Mesodermal cell (in vitro differentiated cells): ENCODE measurements at regions not wholly inside any gene's neighbourhood (a gene's known extent, or its start where the extent isn't known, plus 50 kb on each side); places are given as distances from the start of the nearest gene placed in this dataset.

ENCODE experiments used
- H3K27ac ChIP-seq: 2 replicates; pipeline ENCODE4 v1.7.0; 2013; ENCODE audit warnings: mild to moderate bottlenecking, low read depth, low read length, moderate library complexity; ENCODE audit not compliant: severe bottlenecking
- H3K36me3 ChIP-seq: 2 replicates; pipeline ENCODE4 v1.7.1; 2013; ENCODE audit warnings: mild to moderate bottlenecking, low read length, moderate library complexity; ENCODE audit not compliant: control insufficient read depth, insufficient read depth
- H3K4me1 ChIP-seq: one replicate; pipeline ENCODE4 v1.7.1; 2013; ENCODE audit warnings: mild to moderate bottlenecking, low read length; ENCODE audit not compliant: insufficient read depth, control insufficient read depth, poor library complexity, severe bottlenecking
- H3K4me3 ChIP-seq: 2 replicates; pipeline ENCODE4 v1.7.0; 2013; ENCODE audit warnings: low read length, control low read depth, mild to moderate bottlenecking; ENCODE audit not compliant: insufficient read depth, poor library complexity, severe bottlenecking; ENCODE audit errors: extremely low read depth
- H3K9me3 ChIP-seq: 2 replicates; pipeline ENCODE4 v1.7.1; 2013; ENCODE audit warnings: mild to moderate bottlenecking, low read length, moderate library complexity; ENCODE audit not compliant: control insufficient read depth
- WGBS, 2 experiments: methylation state at CpG; one replicate each; pipeline ENCODE4 v1.1.5; 2013; ENCODE audit warnings: missing lambda C conversion rate in 2 of 2; ENCODE audit not compliant: insufficient coverage in 2 of 2; 5-methylcytosine and 5-hydroxymethylcytosine counted together

- Histone ChIP-seq H3K27ac (no peak overlapping the region), H3K9me3 (peaks cover 4% of the 10 kb centered on the region), H3K4me3 (no peak overlapping the region), H3K36me3 (no peaks in the 10 kb centered on the region), H3K4me1 (no peaks in the 10 kb centered on the region)
- WGBS, 2 experiments, result 100% methylated on average over 1 of the region's 3 CpGs; no CpG with 5 or more reads in 1 of the 2 experiments
Measured at GRCh38 chr15:62922514-62922913, 120.0 kb upstream of the TPM1 start.

GRCh38 chr15:62925875-62926274 lies 116.7 kb upstream of the TPM1 start:
- no peak overlapping the region for H3K4me3 ChIP-seq
- no peaks in the 10 kb centered on the region for H3K9me3 ChIP-seq
- no peaks in the 10 kb centered on the region for H3K36me3 ChIP-seq
- H3K27ac ChIP-seq, result no peak overlapping the region
- whole genome bisulfite sequencing, 2 experiments, result 97 to 98% methylated on average over 4 to 6 of the region's 8 CpGs
- H3K4me1 ChIP-seq, result peaks cover 19% of the 10 kb centered on the region

- no peaks in the 10 kb centered on the region for H3K36me3 ChIP-seq
- H3K9me3 ChIP-seq, result no peaks in the 10 kb centered on the region
- H3K27ac ChIP-seq, result peak overlapping the region; percentile 94
- peaks cover 19% of the 10 kb centered on the region for H3K4me1 ChIP-seq
- no peak overlapping the region for H3K4me3 ChIP-seq
Measured at GRCh38 chr15:62927196-62927595, 115.4 kb upstream of the TPM1 start.

GRCh38 chr15:62927836-62928235 lies 114.7 kb upstream of the TPM1 start:
- peaks cover 19% of the 10 kb centered on the region for H3K4me1 ChIP-seq
- no peak overlapping the region for H3K4me3 ChIP-seq
- 93 to 94% methylated on average over 5 of the region's 5 CpGs for WGBS, 2 experiments
- no peaks in the 10 kb centered on the region for H3K9me3 ChIP-seq
- peak overlapping the region; percentile 94 for H3K27ac ChIP-seq
- no peaks in the 10 kb centered on the region for H3K36me3 ChIP-seq

- H3K4me1 ChIP-seq, result peaks cover 19% of the 10 kb centered on the region
- no peaks in the 10 kb centered on the region for H3K9me3 ChIP-seq
- 66 to 74% methylated on average over 11 of the region's 12 CpGs for WGBS, 2 experiments
- no peak overlapping the region for H3K4me3 ChIP-seq
- no peaks in the 10 kb centered on the region for H3K36me3 ChIP-seq
- H3K27ac ChIP-seq, result peak overlapping the region; percentile 94
Measured at GRCh38 chr15:62928242-62928999, 114.1 kb upstream of the TPM1 start.

GRCh38 chr15:62929000-62929357 lies 113.6 kb upstream of the TPM1 start:
- Histone ChIP-seq H3K27ac (peak overlapping the region; percentile 94), H3K36me3 (no peaks in the 10 kb centered on the region), H3K4me3 (no peak overlapping the region), H3K9me3 (no peaks in the 10 kb centered on the region), H3K4me1 (peaks cover 19% of the 10 kb centered on the region)

GRCh38 chr15:62931650-62932049 lies 110.9 kb upstream of the TPM1 start:
- 100% methylated on average over 1 of the region's 1 CpG; no CpG with 5 or more reads in 1 of the 2 experiments for WGBS, 2 experiments
- Histone ChIP-seq H3K36me3 (no peaks in the 10 kb centered on the region), H3K9me3 (no peaks in the 10 kb centered on the region), H3K27ac (no peak overlapping the region), H3K4me3 (no peak overlapping the region), H3K4me1 (peaks cover 19% of the 10 kb centered on the region)

- Histone ChIP-seq H3K36me3 (no peaks in the 10 kb centered on the region), H3K27ac (no peak overlapping the region), H3K4me1 (peaks cover 19% of the 10 kb centered on the region), H3K4me3 (no peak overlapping the region), H3K9me3 (no peaks in the 10 kb centered on the region)
- 0% methylated on average over 1 of the region's 1 CpG; no CpG with 5 or more reads in 1 of the 2 experiments for WGBS, 2 experiments
Measured at GRCh38 chr15:62932436-62932835, 110.1 kb upstream of the TPM1 start.

- 83% methylated on average over 1 of the region's 2 CpGs; no CpG with 5 or more reads in 1 of the 2 experiments for WGBS, 2 experiments
- no peak overlapping the region for H3K27ac ChIP-seq
- no peaks in the 10 kb centered on the region for H3K9me3 ChIP-seq
- no peaks in the 10 kb centered on the region for H3K36me3 ChIP-seq
- H3K4me3 ChIP-seq, result no peak overlapping the region
- peaks cover 17% of the 10 kb centered on the region for H3K4me1 ChIP-seq
Measured at GRCh38 chr15:62933386-62933785, 109.2 kb upstream of the TPM1 start.

GRCh38 chr15:62934236-62934971 lies 108.1 kb upstream of the TPM1 start:
- Histone ChIP-seq H3K36me3 (no peaks in the 10 kb centered on the region), H3K27ac (no peak overlapping the region), H3K4me1 (peaks cover 7% of the 10 kb centered on the region), H3K4me3 (no peak overlapping the region), H3K9me3 (no peaks in the 10 kb centered on the region)
- 94 to 95% methylated on average over 6 to 10 of the region's 14 CpGs for WGBS, 2 experiments
